ENCODE measurements at regions not wholly inside any gene's neighbourhood (a gene's known extent, or its start where the extent isn't known, plus 50 kb on each side); places are given as distances from the start of the nearest gene placed in this dataset.
"Not testable (repeated sequence)": the region's sequence is repeated elsewhere in the genome, so short reads cannot be mapped to it uniquely, and the experiment has no call there.

- no peak for DNase-seq
Measured at GRCh38 chr1:188669728-188670382, 1807.8 kb downstream of the BRINP3 start.

GRCh38 chr1:188670837-188671236 is 1806.8 kb downstream of the BRINP3 start:
- DNase-seq = no peak

GRCh38 chr1:188672153-188672552 is 1805.5 kb downstream of the BRINP3 start:
- no peak for DNase-seq

GRCh38 chr1:188689542-188689941 is 1788.1 kb downstream of the BRINP3 start:
- no peak for DNase-seq

- DNase-seq = no peak
Measured at GRCh38 chr1:188700116-188700515, 1777.5 kb downstream of the BRINP3 start.

GRCh38 chr1:188706742-188707141 is 1770.9 kb downstream of the BRINP3 start:
- no peak for DNase-seq

- DNase-seq = no peak
Measured at GRCh38 chr1:188708795-188709535, 1768.7 kb downstream of the BRINP3 start.

GRCh38 chr1:188715566-188715965 is 1762.1 kb downstream of the BRINP3 start:
- DNase-seq = peak; percentile 5 to 34

- no peak for DNase-seq
Measured at GRCh38 chr1:188719735-188720134, 1757.9 kb downstream of the BRINP3 start.

- DNase-seq = no peak
Measured at GRCh38 chr1:188723332-188724020, 1754.2 kb downstream of the BRINP3 start.

- DNase-seq = no peak
Measured at GRCh38 chr1:188729039-188729438, 1748.6 kb downstream of the BRINP3 start.

GRCh38 chr1:188735567-188735966 is 1742.1 kb downstream of the BRINP3 start:
- DNase-seq = no peak

GRCh38 chr1:188749275-188749674 is 1728.4 kb downstream of the BRINP3 start:
- not testable (repeated sequence) for DNase-seq

GRCh38 chr1:188752027-188752426 is 1725.6 kb downstream of the BRINP3 start:
- DNase-seq = not testable (repeated sequence)

GRCh38 chr1:188757747-188758146 is 1719.9 kb downstream of the BRINP3 start:
- not testable (repeated sequence) for DNase-seq

GRCh38 chr1:188761226-188761625 is 1716.4 kb downstream of the BRINP3 start:
- DNase-seq = no peak

- DNase-seq = no peak
Measured at GRCh38 chr1:188762166-188762743, 1715.4 kb downstream of the BRINP3 start.

GRCh38 chr1:188763541-188763940 is 1714.1 kb downstream of the BRINP3 start:
- DNase-seq = no peak

- no peak for DNase-seq
Measured at GRCh38 chr1:188769181-188769580, 1708.5 kb downstream of the BRINP3 start.

- DNase-seq = no peak
Measured at GRCh38 chr1:188769936-188770335, 1707.7 kb downstream of the BRINP3 start.

GRCh38 chr1:188778578-188778977 is 1699.1 kb downstream of the BRINP3 start:
- no peak for DNase-seq

- DNase-seq = peak; percentile 82 to 89
Measured at GRCh38 chr1:188782220-188782841, 1695.3 kb downstream of the BRINP3 start.

GRCh38 chr1:188794969-188795368 is 1682.7 kb downstream of the BRINP3 start:
- DNase-seq = no peak
